ENCODE measurements at regions not wholly inside any gene's neighbourhood (a gene's known extent, or its start where the extent isn't known, plus 50 kb on each side); places are given as distances from the start of the nearest gene placed in this dataset.

DNA sequence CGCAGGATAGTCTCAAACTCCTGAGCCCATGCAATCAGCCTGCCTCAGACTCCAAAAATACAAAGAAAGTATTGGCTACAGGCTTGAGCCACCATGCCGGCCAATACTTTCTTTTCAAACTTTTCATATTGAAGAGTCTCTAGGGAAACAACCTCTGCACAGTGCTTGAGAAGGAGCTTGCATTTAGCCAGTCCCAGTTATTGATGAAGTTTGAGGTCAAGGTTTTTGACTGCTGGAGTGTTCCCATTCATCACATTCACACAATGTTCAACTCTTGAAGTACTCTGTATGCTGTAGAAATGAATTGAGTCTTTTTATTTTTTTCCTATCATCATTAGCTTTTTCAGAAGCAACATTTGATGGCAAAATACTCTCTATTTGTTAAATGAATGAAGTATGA is 355.8 kb upstream of the E2F7 start:
- TF ChIP-seq, protein P1, sequence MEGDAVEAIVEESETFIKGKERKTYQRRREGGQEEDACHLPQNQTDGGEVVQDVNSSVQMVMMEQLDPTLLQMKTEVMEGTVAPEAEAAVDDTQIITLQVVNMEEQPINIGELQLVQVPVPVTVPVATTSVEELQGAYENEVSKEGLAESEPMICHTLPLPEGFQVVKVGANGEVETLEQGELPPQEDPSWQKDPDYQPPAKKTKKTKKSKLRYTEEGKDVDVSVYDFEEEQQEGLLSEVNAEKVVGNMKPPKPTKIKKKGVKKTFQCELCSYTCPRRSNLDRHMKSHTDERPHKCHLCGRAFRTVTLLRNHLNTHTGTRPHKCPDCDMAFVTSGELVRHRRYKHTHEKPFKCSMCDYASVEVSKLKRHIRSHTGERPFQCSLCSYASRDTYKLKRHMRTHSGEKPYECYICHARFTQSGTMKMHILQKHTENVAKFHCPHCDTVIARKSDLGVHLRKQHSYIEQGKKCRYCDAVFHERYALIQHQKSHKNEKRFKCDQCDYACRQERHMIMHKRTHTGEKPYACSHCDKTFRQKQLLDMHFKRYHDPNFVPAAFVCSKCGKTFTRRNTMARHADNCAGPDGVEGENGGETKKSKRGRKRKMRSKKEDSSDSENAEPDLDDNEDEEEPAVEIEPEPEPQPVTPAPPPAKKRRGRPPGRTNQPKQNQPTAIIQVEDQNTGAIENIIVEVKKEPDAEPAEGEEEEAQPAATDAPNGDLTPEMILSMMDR (IDR thresholded peaks at IDR 0.05) = no peak
- TF ChIP-seq EP300 (IDR thresholded peaks at IDR 0.05) (no peak), POLR2A (IDR thresholded peaks at IDR 0.05) (no peak), POLR2AphosphoS5 (IDR thresholded peaks at IDR 0.05) (no peak)
